Prostate gland (tissue), 2 donors: ENCODE measurements at regions not wholly inside any gene's neighbourhood (a gene's known extent, or its start where the extent isn't known, plus 50 kb on each side); places are given as distances from the start of the nearest gene placed in this dataset.
"Not testable (repeated sequence)": the region's sequence is repeated elsewhere in the genome, so short reads cannot be mapped to it uniquely, and the experiment has no call there.

ENCODE experiments used
- CTCF ChIP-seq, 4 experiments: fragments of 200-600 bp in 2 of 4; fragments of 450-650 bp in 2 of 4; sonication (generic) in 2 of 4; IDR thresholded peaks; 1 replicate in 3 of 4; 2 replicates in 1 of 4; pipeline ENCODE4 v1.5.1; 2016 to 2019; ENCODE audit warnings: antibody characterized with exemption in 4 of 4, mild to moderate bottlenecking in 2 of 4, moderate library complexity in 2 of 4
- POLR2A ChIP-seq: fragments of 450-650 bp; IDR thresholded peaks from one replicate; pipeline ENCODE4 v1.6.1; 2016; ENCODE audit warnings: antibody characterized with exemption, mild to moderate bottlenecking

GRCh38 chr2:90248400-90248799 lies 1556.9 kb downstream of the RPIA start:
- TF ChIP-seq POLR2A; CTCF (IDR thresholded peaks at IDR 0.05): not testable (repeated sequence)
